ENCODE measurements at regions not wholly inside any gene's neighbourhood (a gene's known extent, or its start where the extent isn't known, plus 50 kb on each side); places are given as distances from the start of the nearest gene placed in this dataset.

DNA sequence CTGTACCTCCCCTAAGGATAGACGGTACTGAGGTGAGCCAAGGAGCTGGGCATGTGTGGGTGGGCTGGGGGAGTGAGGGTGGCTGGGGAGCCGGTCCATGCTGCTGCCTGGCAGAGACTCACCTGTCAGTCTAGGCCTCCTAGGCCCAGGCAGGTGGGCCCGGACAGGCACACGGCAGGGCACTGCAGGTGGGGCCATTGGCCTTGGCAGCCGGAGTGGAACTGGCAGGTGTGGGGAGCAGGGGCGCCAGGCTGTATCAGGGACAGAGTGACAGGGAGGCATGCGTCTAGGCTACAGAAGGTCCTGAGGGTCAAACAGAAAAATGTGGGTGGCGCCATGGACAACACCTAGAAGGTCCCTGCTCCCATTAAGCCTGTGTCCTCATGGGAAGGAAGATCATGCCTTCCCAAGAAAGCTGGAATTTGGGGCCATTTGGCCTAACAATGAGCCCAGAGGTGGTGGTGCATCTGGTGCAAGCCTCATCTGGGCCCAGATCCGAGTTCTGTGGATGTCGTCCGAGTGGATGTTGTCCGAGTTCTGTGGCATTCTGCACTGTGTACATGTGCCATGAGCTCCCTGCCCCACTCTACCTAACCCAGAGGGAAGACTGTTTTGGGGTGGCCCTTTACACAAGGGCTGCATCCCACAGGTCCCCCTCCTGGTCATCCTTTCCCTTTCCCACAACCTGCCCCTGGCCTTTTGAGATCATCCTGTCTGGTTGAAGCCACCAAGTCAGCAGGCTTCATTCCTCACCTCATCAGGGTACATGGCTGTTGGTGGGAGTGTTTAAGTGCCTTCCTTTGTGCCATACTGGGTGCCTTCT lies 249.7 kb downstream of the GLI2 start:
- dilution Hi-C loops (cut with MboI; ENCODE audit: extremely low pct_ligation_motif_present, low sequenced_read_pairs): no loop called here
- Histone ChIP-seq H2AFZ (ENCODE audit: low read depth, low read length) (no peak overlapping the region), H3K27me3 (ENCODE audit: control insufficient read depth in 2 of 2, insufficient read depth in 2 of 2, low read length in 2 of 2) (peaks cover 0 to 2% of the 10 kb centered on the region in 2 experiments), H3K9ac (replicated peaks; ENCODE audit: extremely low read depth, insufficient read depth, low read length) (no peak overlapping the region), H4K20me1 (replicated peaks; ENCODE audit: control insufficient read depth, extremely low read depth, insufficient read depth, low read length) (no peaks in the 10 kb centered on the region), H3K36me3 (ENCODE audit: control insufficient read depth in 2 of 2, extremely low read depth in 1 of 2, insufficient read depth in 2 of 2, low read length in 2 of 2) (no peaks in the 10 kb centered on the region), H3K4me2 (ENCODE audit: insufficient read depth, low read length) (no peak overlapping the region), H3K79me2 (ENCODE audit: control insufficient read depth, insufficient read depth, low read length) (no peaks in the 10 kb centered on the region), H3K9me1 (replicated peaks; ENCODE audit: control insufficient read depth, extremely low read depth, insufficient read depth, low read length) (no peaks in the 10 kb centered on the region), H3K27ac (ENCODE audit: insufficient read depth, low read depth, low read length) (no peak overlapping the region), H3K4me1 (ENCODE audit: control insufficient read depth, extremely low read depth, insufficient read depth, low read length) (no peaks in the 10 kb centered on the region), H3K4me3 (replicated peaks in 1 of 3; ENCODE audit: insufficient read depth in 1 of 3, low read depth in 1 of 3, low read length in 3 of 3) (no peak overlapping the region), H3K9me3 (replicated peaks; ENCODE audit: control insufficient read depth, insufficient read depth, low read length) (no peaks in the 10 kb centered on the region)
- ChIA-PET CTCF (no interaction called here), POLR2A (no interaction called here)
- TF ChIP-seq MYC (IDR thresholded peaks at IDR 0.05; ENCODE audit: low read depth, low read length) (no peak), POLR2A (IDR thresholded peaks at IDR 0.05; ENCODE audit: low read depth, low read length) (no peak), GATA2 (IDR thresholded peaks at IDR 0.05; ENCODE audit: insufficient read depth, insufficient read length, low read depth, low read length) (no peak)
- TF ChIP-seq, protein P1, sequence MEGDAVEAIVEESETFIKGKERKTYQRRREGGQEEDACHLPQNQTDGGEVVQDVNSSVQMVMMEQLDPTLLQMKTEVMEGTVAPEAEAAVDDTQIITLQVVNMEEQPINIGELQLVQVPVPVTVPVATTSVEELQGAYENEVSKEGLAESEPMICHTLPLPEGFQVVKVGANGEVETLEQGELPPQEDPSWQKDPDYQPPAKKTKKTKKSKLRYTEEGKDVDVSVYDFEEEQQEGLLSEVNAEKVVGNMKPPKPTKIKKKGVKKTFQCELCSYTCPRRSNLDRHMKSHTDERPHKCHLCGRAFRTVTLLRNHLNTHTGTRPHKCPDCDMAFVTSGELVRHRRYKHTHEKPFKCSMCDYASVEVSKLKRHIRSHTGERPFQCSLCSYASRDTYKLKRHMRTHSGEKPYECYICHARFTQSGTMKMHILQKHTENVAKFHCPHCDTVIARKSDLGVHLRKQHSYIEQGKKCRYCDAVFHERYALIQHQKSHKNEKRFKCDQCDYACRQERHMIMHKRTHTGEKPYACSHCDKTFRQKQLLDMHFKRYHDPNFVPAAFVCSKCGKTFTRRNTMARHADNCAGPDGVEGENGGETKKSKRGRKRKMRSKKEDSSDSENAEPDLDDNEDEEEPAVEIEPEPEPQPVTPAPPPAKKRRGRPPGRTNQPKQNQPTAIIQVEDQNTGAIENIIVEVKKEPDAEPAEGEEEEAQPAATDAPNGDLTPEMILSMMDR (IDR thresholded peaks at IDR 0.05; ENCODE audit: extremely low read depth in 1 of 2, insufficient read depth in 1 of 2, low read depth in 1 of 2, low read length in 2 of 2): no peak
- intact Hi-C loops (cut with micrococcal nuclease): no loop called here
- BruUV-seq (replicated peaks): no TSS peak
- FAIRE-seq: no peak
- no peak for DNase-seq (ENCODE audit: low read depth, low spot score)

DNA sequence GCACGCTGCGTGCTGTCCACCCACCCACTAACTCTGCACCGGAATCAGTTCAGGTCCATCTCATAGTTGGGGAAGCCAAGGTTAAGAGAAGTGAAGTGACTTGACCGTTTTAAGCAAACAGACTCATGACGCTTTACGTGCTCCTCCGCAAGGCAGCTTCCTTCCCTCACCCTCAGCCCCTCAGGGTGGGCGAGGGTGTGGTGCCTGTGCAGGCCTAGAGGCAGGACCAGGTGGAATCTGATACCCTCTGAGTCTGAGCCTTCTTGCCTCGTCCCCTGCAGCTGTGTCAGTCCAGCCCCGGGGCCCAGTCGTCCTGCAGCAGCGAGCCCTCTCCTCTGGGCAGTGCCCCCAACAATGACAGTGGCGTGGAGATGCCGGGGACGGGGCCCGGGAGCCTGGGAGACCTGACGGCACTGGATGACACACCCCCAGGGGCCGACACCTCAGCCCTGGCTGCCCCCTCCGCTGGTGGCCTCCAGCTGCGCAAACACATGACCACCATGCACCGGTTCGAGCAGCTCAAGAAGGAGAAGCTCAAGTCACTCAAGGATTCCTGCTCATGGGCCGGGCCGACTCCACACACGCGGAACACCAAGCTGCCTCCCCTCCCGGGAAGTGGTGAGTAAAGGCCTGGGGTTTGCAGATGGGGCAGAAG lies 250.5 kb downstream of the GLI2 start:
- peaks cover 0 to 2% of the 10 kb centered on the region in 2 experiments for H3K27me3 ChIP-seq (ENCODE audit: control insufficient read depth in 2 of 2, insufficient read depth in 2 of 2, low read length in 2 of 2)
- no peaks in the 10 kb centered on the region for H3K79me2 ChIP-seq (ENCODE audit: control insufficient read depth, insufficient read depth, low read length)
- no peak overlapping the region for H2AFZ ChIP-seq (ENCODE audit: low read depth, low read length)
- no peaks in the 10 kb centered on the region for H3K4me1 ChIP-seq (ENCODE audit: control insufficient read depth, extremely low read depth, insufficient read depth, low read length)
- CTCF ChIA-PET: no interaction called here
- no peaks in the 10 kb centered on the region for H3K9me3 ChIP-seq (replicated peaks; ENCODE audit: control insufficient read depth, insufficient read depth, low read length)
- H3K36me3 ChIP-seq (ENCODE audit: control insufficient read depth in 2 of 2, extremely low read depth in 1 of 2, insufficient read depth in 2 of 2, low read length in 2 of 2): no peaks in the 10 kb centered on the region
- intact Hi-C loops (cut with micrococcal nuclease): no loop called here
- TF ChIP-seq MAX (IDR thresholded peaks at IDR 0.05; ENCODE audit: insufficient read depth, insufficient read length) (no peak), EZH2 (IDR thresholded peaks at IDR 0.05; ENCODE audit: borderline replicate concordance, low read depth, low read length, severe bottlenecking) (no peak), GATA2 (IDR thresholded peaks at IDR 0.05; ENCODE audit: insufficient read depth, insufficient read length, low read depth, low read length) (no peak), POLR2AphosphoS5 (IDR thresholded peaks at IDR 0.05; ENCODE audit: insufficient read depth, low read depth, low read length) (no peak), JUN (IDR thresholded peaks at IDR 0.05; ENCODE audit: borderline replicate concordance, insufficient read depth, insufficient read length, low read depth) (no peak), MYC (IDR thresholded peaks at IDR 0.05; ENCODE audit: low read depth, low read length) (no peak), POLR2A (IDR thresholded peaks at IDR 0.05; ENCODE audit: low read depth, low read length) (no peak), FOS (IDR thresholded peaks at IDR 0.05; ENCODE audit: borderline replicate concordance, insufficient read depth, low read length) (no peak)
- TF ChIP-seq, protein P1 (IDR thresholded peaks at IDR 0.05; ENCODE audit: extremely low read depth in 1 of 2, insufficient read depth in 1 of 2, low read depth in 1 of 2, low read length in 2 of 2): no peak
- H3K9ac ChIP-seq (replicated peaks; ENCODE audit: extremely low read depth, insufficient read depth, low read length): no peak overlapping the region
- no peak for FAIRE-seq
- no peak overlapping the region for H3K4me3 ChIP-seq (replicated peaks in 1 of 3; ENCODE audit: insufficient read depth in 1 of 3, low read depth in 1 of 3, low read length in 3 of 3)
- H3K27ac ChIP-seq (ENCODE audit: insufficient read depth, low read depth, low read length): no peak overlapping the region
- H3K9me1 ChIP-seq (replicated peaks; ENCODE audit: control insufficient read depth, extremely low read depth, insufficient read depth, low read length): no peaks in the 10 kb centered on the region
- dilution Hi-C loops (cut with MboI; ENCODE audit: extremely low pct_ligation_motif_present, low sequenced_read_pairs): no loop called here
- POLR2A ChIA-PET: no interaction called here
- DNase-seq (ENCODE audit: low read depth, low spot score): no peak
- BruUV-seq (replicated peaks): no TSS peak
- H3K4me2 ChIP-seq (ENCODE audit: insufficient read depth, low read length): no peak overlapping the region
- H4K20me1 ChIP-seq (replicated peaks; ENCODE audit: control insufficient read depth, extremely low read depth, insufficient read depth, low read length): no peaks in the 10 kb centered on the region
